OCI-LY7 (cell line): ENCODE measurements at regions not wholly inside any gene's neighbourhood (a gene's known extent, or its start where the extent isn't known, plus 50 kb on each side); places are given as distances from the start of the nearest gene placed in this dataset.

Source experiments
- BruUV-seq: library from RNA; stranded (reverse); fragments of 400-500 nt; replicated peaks from 2 replicates; lab custom pipeline; 2021; lab: Mats Ljungman, UMichigan
- CTCF ChIA-PET: fragments of 300-600 bp; sonication (Branson Sonifier 250); formaldehyde crosslinking; loops from one replicate; lab custom pipeline; 2022; ENCODE audit warnings: antibody characterized with exemption; ENCODE audit not compliant: unreplicated experiment; lab: Charles Lee
- POLR2A ChIA-PET: fragments of 300-600 bp; sonication (Branson Sonifier 250); formaldehyde crosslinking; loops from one replicate; lab custom pipeline; 2022; ENCODE audit warnings: antibody characterized with exemption; lab: Charles Lee
- DNase-seq: peaks from one replicate; pipeline ENCODE4 v3.0.0-alpha.2; 2015; ENCODE audit warnings: low spot score
- H2AFZ ChIP-seq: fragments of 200-600 bp; sonication (generic), shearing (Covaris generic); 2 replicates; pipeline ENCODE4 v1.6.1; 2014; ENCODE audit warnings: mild to moderate bottlenecking, antibody characterized with exemption, low read length, moderate library complexity
- H3K27ac ChIP-seq: fragments of 200-600 bp; sonication (generic); 2 replicates; pipeline ENCODE4 v1.5.1; 2014; ENCODE audit warnings: mixed run types, low read depth, mild to moderate bottlenecking, moderate library complexity, low read length, inconsistent platforms; ENCODE audit not compliant: poor library complexity, severe bottlenecking
- H3K36me3 ChIP-seq: fragments of 200-600 bp; sonication (generic); 2 replicates; pipeline ENCODE4 v1.6.1; 2014; ENCODE audit warnings: mild to moderate bottlenecking, antibody characterized with exemption, low read length, moderate library complexity, mixed read lengths; ENCODE audit not compliant: insufficient read depth
- H3K4me1 ChIP-seq: fragments of 200-600 bp; sonication (generic); 2 replicates; pipeline ENCODE4 v1.5.1; 2014; ENCODE audit warnings: mild to moderate bottlenecking, low read length; ENCODE audit not compliant: insufficient read depth, poor library complexity, severe bottlenecking
- H3K4me2 ChIP-seq: fragments of 200-600 bp; sonication (generic); 2 replicates; pipeline ENCODE4 v1.6.1; 2014; ENCODE audit warnings: mild to moderate bottlenecking, low read length
- H3K4me3 ChIP-seq: fragments of 200-600 bp; sonication (generic); 2 replicates; pipeline ENCODE4 v1.5.1; 2014; ENCODE audit warnings: mild to moderate bottlenecking, low read depth, low read length; ENCODE audit not compliant: poor library complexity, severe bottlenecking
- H3K79me2 ChIP-seq: fragments of 200-600 bp; sonication (generic); 2 replicates; pipeline ENCODE4 v1.6.1; 2016; ENCODE audit warnings: low read depth, mild to moderate bottlenecking, low read length, moderate library complexity, mixed read lengths; ENCODE audit not compliant: insufficient read depth
- H3K9me2 ChIP-seq: fragments of 200-600 bp; sonication (generic); 2 replicates; pipeline ENCODE4 v1.6.1; 2016; ENCODE audit warnings: mild to moderate bottlenecking, low read length, mixed read lengths; ENCODE audit not compliant: insufficient read depth
- H3K9me3 ChIP-seq: fragments of 200-600 bp; sonication (generic); 2 replicates; pipeline ENCODE4 v1.6.1; 2014; ENCODE audit warnings: mild to moderate bottlenecking, mixed run types, low read length, mixed read lengths
- H4K20me1 ChIP-seq: fragments of 200-600 bp; sonication (generic); 2 replicates; pipeline ENCODE4 v1.6.1; 2014; ENCODE audit warnings: mild to moderate bottlenecking, antibody characterized with exemption, low read length, moderate library complexity, mixed read lengths; ENCODE audit not compliant: insufficient read depth
- EZH2phosphoT487 ChIP-seq: fragments of 200-600 bp; sonication (generic); IDR thresholded peaks from 2 replicates; pipeline ENCODE4 v1.6.1; 2018; ENCODE audit warnings: low read depth, borderline replicate concordance, mild to moderate bottlenecking, mixed run types, antibody characterized with exemption, low read length, moderate library complexity, mixed read lengths
- intact Hi-C: fragments of 100-400 bp; cut with micrococcal nuclease; formaldehyde crosslinking; loops from one replicate; pipeline ENCODE4 v1.10.0; 2022; ENCODE audit not compliant: unreplicated experiment
- TF ChIP-seq, protein P1 (sequence below): fragments of 200-600 bp; sonication (generic); conservative IDR thresholded peaks from 2 replicates; pipeline ENCODE4 v1.5.1; 2014; ENCODE audit warnings: mild to moderate bottlenecking, antibody characterized with exemption, low read length, moderate library complexity, mixed read lengths

DNA sequence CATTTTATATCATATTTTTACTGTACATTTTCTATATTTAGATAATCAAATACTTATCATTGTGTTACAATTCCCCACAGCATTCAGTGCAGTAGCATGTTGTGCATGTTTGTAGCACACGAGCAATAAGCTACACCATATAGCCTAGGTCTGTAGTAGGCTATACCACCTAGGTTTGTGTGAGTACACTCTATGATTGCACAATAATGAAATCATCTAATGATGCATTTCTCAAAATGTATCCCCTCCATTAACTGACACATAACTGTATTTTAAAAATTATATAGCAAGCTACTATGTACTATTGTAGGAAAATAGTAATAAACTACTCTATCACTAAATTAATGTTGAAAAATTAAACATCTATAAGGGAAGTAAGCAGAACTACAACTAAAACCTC is 518.4 kb upstream of the PABPC4L start:
- H4K20me1 ChIP-seq = no peaks in the 10 kb centered on the region
- H3K79me2 ChIP-seq = no peaks in the 10 kb centered on the region
- no peak overlapping the region for H3K4me3 ChIP-seq
- no peaks in the 10 kb centered on the region for H3K9me2 ChIP-seq
- no peaks in the 10 kb centered on the region for H3K36me3 ChIP-seq
- DNase-seq = no peak
- POLR2A ChIA-PET = interaction anchor here (1.1 kb wide), 1 partner anchor 19 kb away, joined by 4 read pairs; no protein-coding TSS in a partner anchor
- H3K4me2 ChIP-seq = no peak overlapping the region
- CTCF ChIA-PET = no interaction called here
- H3K9me3 ChIP-seq = no peaks in the 10 kb centered on the region
- H3K27ac ChIP-seq = no peak overlapping the region
- TF ChIP-seq, protein P1, sequence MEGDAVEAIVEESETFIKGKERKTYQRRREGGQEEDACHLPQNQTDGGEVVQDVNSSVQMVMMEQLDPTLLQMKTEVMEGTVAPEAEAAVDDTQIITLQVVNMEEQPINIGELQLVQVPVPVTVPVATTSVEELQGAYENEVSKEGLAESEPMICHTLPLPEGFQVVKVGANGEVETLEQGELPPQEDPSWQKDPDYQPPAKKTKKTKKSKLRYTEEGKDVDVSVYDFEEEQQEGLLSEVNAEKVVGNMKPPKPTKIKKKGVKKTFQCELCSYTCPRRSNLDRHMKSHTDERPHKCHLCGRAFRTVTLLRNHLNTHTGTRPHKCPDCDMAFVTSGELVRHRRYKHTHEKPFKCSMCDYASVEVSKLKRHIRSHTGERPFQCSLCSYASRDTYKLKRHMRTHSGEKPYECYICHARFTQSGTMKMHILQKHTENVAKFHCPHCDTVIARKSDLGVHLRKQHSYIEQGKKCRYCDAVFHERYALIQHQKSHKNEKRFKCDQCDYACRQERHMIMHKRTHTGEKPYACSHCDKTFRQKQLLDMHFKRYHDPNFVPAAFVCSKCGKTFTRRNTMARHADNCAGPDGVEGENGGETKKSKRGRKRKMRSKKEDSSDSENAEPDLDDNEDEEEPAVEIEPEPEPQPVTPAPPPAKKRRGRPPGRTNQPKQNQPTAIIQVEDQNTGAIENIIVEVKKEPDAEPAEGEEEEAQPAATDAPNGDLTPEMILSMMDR = no peak
- no peak for TF ChIP-seq EZH2phosphoT487
- no peak overlapping the region for H2AFZ ChIP-seq
- BruUV-seq = no TSS peak
- H3K4me1 ChIP-seq = no peaks in the 10 kb centered on the region
- intact Hi-C loops = no loop called here

DNA sequence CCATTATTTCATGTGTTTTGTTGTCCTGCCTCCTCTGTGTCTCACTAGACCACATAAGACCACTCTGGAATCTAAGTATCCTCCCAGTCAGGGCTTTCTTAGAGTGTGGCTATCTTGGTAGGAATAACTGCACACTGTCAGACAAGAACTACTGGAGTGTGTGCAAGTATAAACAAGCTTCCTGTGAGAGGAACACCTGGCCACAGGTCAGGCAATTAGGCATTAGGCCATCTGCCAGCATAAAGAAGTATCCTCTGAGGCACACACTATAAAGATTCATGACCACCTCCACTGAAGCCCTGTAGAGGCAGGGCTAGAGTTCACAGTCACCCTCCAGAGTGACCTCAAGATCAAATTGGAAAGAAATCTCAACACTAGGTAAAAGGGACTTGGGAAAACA is 507.0 kb upstream of the PABPC4L start:
- H3K4me1 ChIP-seq = no peaks in the 10 kb centered on the region
- no peak overlapping the region for H2AFZ ChIP-seq
- no peak overlapping the region for H3K4me2 ChIP-seq
- ChIA-PET POLR2A (no interaction called here), CTCF (no interaction called here)
- H3K27ac ChIP-seq = no peak overlapping the region
- H3K4me3 ChIP-seq = no peak overlapping the region
- no peak for DNase-seq
- H4K20me1 ChIP-seq = no peaks in the 10 kb centered on the region
- TF ChIP-seq, protein P1 = no peak
- no peak for TF ChIP-seq EZH2phosphoT487
- no TSS peak for BruUV-seq
- H3K9me2 ChIP-seq = no peaks in the 10 kb centered on the region
- intact Hi-C loops = no loop called here
- no peaks in the 10 kb centered on the region for H3K36me3 ChIP-seq
- H3K79me2 ChIP-seq = no peaks in the 10 kb centered on the region
- H3K9me3 ChIP-seq = no peaks in the 10 kb centered on the region

DNA sequence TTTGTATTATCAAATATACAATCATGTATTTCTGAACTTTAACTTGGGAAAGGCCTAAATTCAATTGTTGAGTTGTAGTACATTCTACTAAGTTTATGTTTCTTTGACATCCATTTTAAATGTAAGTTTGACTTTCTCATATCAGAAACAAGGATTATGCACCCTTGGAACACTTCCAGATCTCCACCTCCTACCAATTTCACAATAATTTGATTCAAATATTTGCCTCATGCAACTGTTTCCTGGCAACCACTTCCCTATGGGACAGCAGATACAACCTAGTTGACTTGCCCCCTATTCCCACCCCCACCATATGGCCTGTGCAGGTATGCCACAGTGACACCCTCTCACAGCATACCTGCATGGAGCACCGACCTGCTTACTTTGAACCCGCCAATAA is 506.4 kb upstream of the PABPC4L start:
- Histone ChIP-seq H3K9me3 (no peaks in the 10 kb centered on the region), H3K4me2 (no peak overlapping the region), H3K36me3 (no peaks in the 10 kb centered on the region), H3K4me1 (no peaks in the 10 kb centered on the region), H2AFZ (no peak overlapping the region), H3K4me3 (no peak overlapping the region), H4K20me1 (no peaks in the 10 kb centered on the region), H3K27ac (no peak overlapping the region), H3K9me2 (no peaks in the 10 kb centered on the region), H3K79me2 (no peaks in the 10 kb centered on the region)
- ChIA-PET CTCF (no interaction called here), POLR2A (no interaction called here)
- intact Hi-C loops = no loop called here
- BruUV-seq = no TSS peak
- no peak for TF ChIP-seq EZH2phosphoT487
- TF ChIP-seq, protein P1 = no peak
- DNase-seq = no peak
